D721Med (cell line): ENCODE measurements at regions not wholly inside any gene's neighbourhood (a gene's known extent, or its start where the extent isn't known, plus 50 kb on each side); places are given as distances from the start of the nearest gene placed in this dataset.

Experiments
- DNase-seq: peaks from one replicate; pipeline ENCODE4 v3.0.0; 2011; ENCODE audit warnings: low spot score; ENCODE audit not compliant: insufficient read length
- FAIRE-seq: peaks from 2 replicates; lab custom pipeline; 2011; peaks lifted over from hg19 to GRCh38; lab: Jason Lieb, UNC
- TF ChIP-seq, protein P1 (sequence below): IDR thresholded peaks from 2 replicates; pipeline ENCODE4 v1.5.1; 2012; ENCODE audit warnings: mild to moderate bottlenecking, control low read depth; ENCODE audit not compliant: insufficient read depth; ENCODE audit errors: missing control alignments

GRCh38 chr4:124965497-124965891 is 253.0 kb upstream of the ANKRD50 start:
- DNase-seq (no peak), FAIRE-seq (no peak)
- TF ChIP-seq, protein P1, sequence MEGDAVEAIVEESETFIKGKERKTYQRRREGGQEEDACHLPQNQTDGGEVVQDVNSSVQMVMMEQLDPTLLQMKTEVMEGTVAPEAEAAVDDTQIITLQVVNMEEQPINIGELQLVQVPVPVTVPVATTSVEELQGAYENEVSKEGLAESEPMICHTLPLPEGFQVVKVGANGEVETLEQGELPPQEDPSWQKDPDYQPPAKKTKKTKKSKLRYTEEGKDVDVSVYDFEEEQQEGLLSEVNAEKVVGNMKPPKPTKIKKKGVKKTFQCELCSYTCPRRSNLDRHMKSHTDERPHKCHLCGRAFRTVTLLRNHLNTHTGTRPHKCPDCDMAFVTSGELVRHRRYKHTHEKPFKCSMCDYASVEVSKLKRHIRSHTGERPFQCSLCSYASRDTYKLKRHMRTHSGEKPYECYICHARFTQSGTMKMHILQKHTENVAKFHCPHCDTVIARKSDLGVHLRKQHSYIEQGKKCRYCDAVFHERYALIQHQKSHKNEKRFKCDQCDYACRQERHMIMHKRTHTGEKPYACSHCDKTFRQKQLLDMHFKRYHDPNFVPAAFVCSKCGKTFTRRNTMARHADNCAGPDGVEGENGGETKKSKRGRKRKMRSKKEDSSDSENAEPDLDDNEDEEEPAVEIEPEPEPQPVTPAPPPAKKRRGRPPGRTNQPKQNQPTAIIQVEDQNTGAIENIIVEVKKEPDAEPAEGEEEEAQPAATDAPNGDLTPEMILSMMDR: no peak

GRCh38 chr4:124964852-124965496 is 252.4 kb upstream of the ANKRD50 start:
- FAIRE-seq (no peak), DNase-seq (no peak)
- TF ChIP-seq, protein P1: no peak

GRCh38 chr4:124964251-124964650 is 251.7 kb upstream of the ANKRD50 start:
- FAIRE-seq (no peak), DNase-seq (no peak)
- TF ChIP-seq, protein P1: no peak

GRCh38 chr4:124961138-124961750 is 248.7 kb upstream of the ANKRD50 start:
- DNase-seq (no peak), FAIRE-seq (no peak)
- TF ChIP-seq, protein P1: no peak

- FAIRE-seq: no peak
- TF ChIP-seq, protein P1: no peak
These were observed 246.3 kb upstream of the ANKRD50 start for GRCh38 chr4:124958847-124959246.

GRCh38 chr4:124955476-124955875 is 242.9 kb upstream of the ANKRD50 start:
- FAIRE-seq: no peak
- TF ChIP-seq, protein P1: no peak
- DNase-seq: no peak

More at GRCh38 chr4:124958847-124959246, 246.3 kb upstream of the ANKRD50 start:
- no peak for DNase-seq

DNA sequence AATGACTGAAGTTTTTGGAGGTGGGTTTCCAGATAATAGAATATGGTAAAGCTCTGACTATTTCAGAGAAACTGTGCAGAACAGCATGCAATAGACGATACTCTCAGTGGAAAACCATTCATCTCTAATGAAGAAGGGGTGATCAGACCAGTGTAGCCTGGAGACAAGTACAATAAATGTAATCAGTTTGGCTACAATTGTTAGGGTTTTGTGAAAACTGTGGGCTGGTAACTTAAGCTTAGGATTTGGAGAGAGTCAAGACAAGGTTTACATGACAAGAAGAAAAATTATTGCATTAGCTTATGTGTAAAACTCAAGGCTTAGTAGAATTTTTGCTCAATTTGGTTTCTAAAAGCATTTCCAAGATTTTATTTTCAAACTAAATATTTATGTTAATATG is 241.5 kb upstream of the ANKRD50 start:
- no peak for FAIRE-seq
- TF ChIP-seq, protein P1: no peak
- DNase-seq: no peak
